KMS-11 (cell line): ENCODE measurements at regions not wholly inside any gene's neighbourhood (a gene's known extent, or its start where the extent isn't known, plus 50 kb on each side); places are given as distances from the start of the nearest gene placed in this dataset.

Experiments
- H2AFZ ChIP-seq: fragments of 200-600 bp; sonication (generic); 2 replicates; pipeline ENCODE4 v1.6.1; 2016; ENCODE audit warnings: antibody characterized with exemption, mixed run types, low read depth
- H3K27ac ChIP-seq: fragments of 200-600 bp; sonication (generic); 2 replicates; pipeline ENCODE4 v1.6.1; 2016; ENCODE audit warnings: mild to moderate bottlenecking, mixed run types
- H3K27me3 ChIP-seq: fragments of 200-600 bp; sonication (generic); 2 replicates; pipeline ENCODE4 v1.6.1; 2017; ENCODE audit warnings: mild to moderate bottlenecking, low read depth, mixed run types, moderate library complexity; ENCODE audit not compliant: insufficient read depth
- H3K36me3 ChIP-seq: fragments of 200-600 bp; sonication (generic); 2 replicates; pipeline ENCODE4 v1.6.1; 2017; ENCODE audit warnings: mild to moderate bottlenecking, mixed run types; ENCODE audit not compliant: insufficient read depth
- H3K4me1 ChIP-seq: fragments of 200-600 bp; sonication (generic); 2 replicates; pipeline ENCODE4 v1.6.1; 2016; ENCODE audit warnings: mild to moderate bottlenecking, low read depth, mixed run types; ENCODE audit not compliant: poor library complexity, severe bottlenecking
- H3K4me2 ChIP-seq: fragments of 200-600 bp; sonication (generic); 2 replicates; pipeline ENCODE4 v1.7.0; 2016; ENCODE audit warnings: mild to moderate bottlenecking, mixed run types
- H3K4me3 ChIP-seq: fragments of 200-600 bp; sonication (generic); IDR thresholded peaks from 2 replicates; pipeline ENCODE4 v1.6.1; 2017; ENCODE audit warnings: low read depth, low read length, mixed read lengths; ENCODE audit not compliant: insufficient read depth
- H3K79me2 ChIP-seq: fragments of 200-600 bp; sonication (generic); 2 replicates; pipeline ENCODE4 v1.6.1; 2016; ENCODE audit warnings: low read depth, mixed run types; ENCODE audit not compliant: insufficient read depth
- H3K9ac ChIP-seq: fragments of 200-600 bp; sonication (generic); 2 replicates; pipeline ENCODE4 v1.6.1; 2016; ENCODE audit warnings: mild to moderate bottlenecking, mixed run types
- H4K20me1 ChIP-seq: fragments of 200-600 bp; sonication (generic); 2 replicates; pipeline ENCODE4 v1.6.1; 2016; ENCODE audit warnings: mild to moderate bottlenecking, mixed run types; ENCODE audit not compliant: insufficient read depth
- TF ChIP-seq, protein P1 (sequence below): fragments of 200-600 bp; sonication (generic); conservative IDR thresholded peaks from 2 replicates; pipeline ENCODE4 v1.6.1; 2017; ENCODE audit warnings: low read depth, mild to moderate bottlenecking, antibody characterized with exemption, low read length, moderate library complexity, mixed read lengths

DNA sequence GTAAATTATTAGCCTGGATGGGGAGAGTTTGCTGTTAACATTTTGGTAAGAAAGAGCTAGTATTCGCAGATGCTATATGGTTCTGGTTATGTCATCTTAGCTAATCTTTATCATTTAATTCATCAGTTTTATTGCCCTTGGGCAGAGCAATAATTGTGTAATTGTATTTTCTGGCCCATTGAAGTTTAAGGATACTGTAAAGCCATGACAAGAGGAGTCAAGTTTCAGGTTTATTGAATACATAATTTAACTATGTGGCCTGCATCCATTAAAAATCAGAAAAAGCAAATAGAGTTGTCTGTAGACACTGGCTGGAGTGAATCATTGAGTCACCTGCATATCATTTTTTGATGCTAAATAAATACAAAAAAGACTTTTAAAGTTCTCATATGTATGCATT is 255.8 kb downstream of the PRELID2 start:
- Histone ChIP-seq H3K27ac (no peak overlapping the region), H3K4me1 (no peaks in the 10 kb centered on the region), H3K36me3 (no peaks in the 10 kb centered on the region), H3K27me3 (no peaks in the 10 kb centered on the region), H3K9ac (no peak overlapping the region), H3K4me3 (no peak overlapping the region), H3K4me2 (no peak overlapping the region), H3K79me2 (no peaks in the 10 kb centered on the region), H4K20me1 (no peaks in the 10 kb centered on the region), H2AFZ (no peak overlapping the region)
- TF ChIP-seq, protein P1, sequence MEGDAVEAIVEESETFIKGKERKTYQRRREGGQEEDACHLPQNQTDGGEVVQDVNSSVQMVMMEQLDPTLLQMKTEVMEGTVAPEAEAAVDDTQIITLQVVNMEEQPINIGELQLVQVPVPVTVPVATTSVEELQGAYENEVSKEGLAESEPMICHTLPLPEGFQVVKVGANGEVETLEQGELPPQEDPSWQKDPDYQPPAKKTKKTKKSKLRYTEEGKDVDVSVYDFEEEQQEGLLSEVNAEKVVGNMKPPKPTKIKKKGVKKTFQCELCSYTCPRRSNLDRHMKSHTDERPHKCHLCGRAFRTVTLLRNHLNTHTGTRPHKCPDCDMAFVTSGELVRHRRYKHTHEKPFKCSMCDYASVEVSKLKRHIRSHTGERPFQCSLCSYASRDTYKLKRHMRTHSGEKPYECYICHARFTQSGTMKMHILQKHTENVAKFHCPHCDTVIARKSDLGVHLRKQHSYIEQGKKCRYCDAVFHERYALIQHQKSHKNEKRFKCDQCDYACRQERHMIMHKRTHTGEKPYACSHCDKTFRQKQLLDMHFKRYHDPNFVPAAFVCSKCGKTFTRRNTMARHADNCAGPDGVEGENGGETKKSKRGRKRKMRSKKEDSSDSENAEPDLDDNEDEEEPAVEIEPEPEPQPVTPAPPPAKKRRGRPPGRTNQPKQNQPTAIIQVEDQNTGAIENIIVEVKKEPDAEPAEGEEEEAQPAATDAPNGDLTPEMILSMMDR = no peak

DNA sequence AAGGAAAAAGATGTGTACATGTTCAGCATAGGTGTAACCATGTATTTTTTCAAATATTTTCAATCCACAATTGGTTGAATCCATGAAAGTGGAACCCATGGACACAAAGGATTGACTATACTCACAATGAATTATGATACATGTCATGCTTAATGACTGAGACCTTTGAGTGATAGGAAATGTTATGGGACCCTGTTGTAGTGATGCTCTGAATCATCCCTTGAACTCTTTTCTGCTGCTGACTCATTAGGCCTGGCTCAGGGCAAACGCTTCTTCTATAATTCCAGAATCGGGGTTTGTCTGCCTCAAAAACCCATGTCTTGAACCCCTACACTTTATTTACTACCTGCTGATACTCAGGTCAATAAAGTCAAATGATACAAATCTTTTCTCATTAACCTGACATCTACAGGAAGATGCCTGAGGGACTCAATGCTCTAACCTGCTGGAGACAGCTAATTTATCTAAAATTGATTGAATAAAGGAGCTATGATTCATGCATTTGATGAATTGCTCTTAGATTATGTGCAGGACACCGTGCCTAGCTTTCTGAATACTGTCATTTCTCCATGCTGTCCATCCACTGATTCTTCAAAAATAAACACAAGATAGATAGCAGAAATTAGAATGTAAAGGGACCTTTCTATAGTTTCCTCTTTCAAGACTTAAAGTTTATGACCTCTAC is 260.1 kb downstream of the PRELID2 start:
- Histone ChIP-seq H4K20me1 (no peaks in the 10 kb centered on the region), H3K36me3 (no peaks in the 10 kb centered on the region), H3K4me3 (no peak overlapping the region), H3K79me2 (no peaks in the 10 kb centered on the region), H3K4me2 (no peak overlapping the region), H2AFZ (no peak overlapping the region), H3K27me3 (no peaks in the 10 kb centered on the region), H3K4me1 (no peaks in the 10 kb centered on the region), H3K27ac (no peak overlapping the region), H3K9ac (no peak overlapping the region)
- TF ChIP-seq, protein P1 = no peak

DNA sequence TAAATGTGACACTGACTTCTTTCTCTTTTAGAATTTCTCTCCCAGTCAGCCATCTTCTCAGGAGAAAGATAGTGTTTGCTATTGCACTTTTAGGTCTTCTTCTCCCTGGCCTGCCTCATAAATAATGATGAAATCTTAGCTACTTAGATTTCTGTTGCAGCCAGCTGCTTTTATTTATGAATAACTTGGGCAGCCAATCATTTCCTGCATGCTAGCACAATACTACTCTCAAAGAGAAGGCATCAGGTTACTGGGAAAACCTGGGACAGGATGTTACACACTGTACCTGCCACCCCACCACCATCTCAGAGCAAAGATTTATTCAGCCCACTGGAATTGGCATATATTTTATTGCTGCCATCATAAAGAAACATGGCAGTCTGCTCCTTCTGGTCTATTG is 266.6 kb downstream of the PRELID2 start:
- no peaks in the 10 kb centered on the region for H3K79me2 ChIP-seq
- H3K27me3 ChIP-seq = no peaks in the 10 kb centered on the region
- H3K27ac ChIP-seq = no peak overlapping the region
- no peaks in the 10 kb centered on the region for H3K36me3 ChIP-seq
- no peaks in the 10 kb centered on the region for H3K4me1 ChIP-seq
- no peaks in the 10 kb centered on the region for H4K20me1 ChIP-seq
- H3K4me2 ChIP-seq = no peak overlapping the region
- no peak overlapping the region for H3K4me3 ChIP-seq
- no peak overlapping the region for H2AFZ ChIP-seq
- TF ChIP-seq, protein P1 = no peak
- no peak overlapping the region for H3K9ac ChIP-seq

DNA sequence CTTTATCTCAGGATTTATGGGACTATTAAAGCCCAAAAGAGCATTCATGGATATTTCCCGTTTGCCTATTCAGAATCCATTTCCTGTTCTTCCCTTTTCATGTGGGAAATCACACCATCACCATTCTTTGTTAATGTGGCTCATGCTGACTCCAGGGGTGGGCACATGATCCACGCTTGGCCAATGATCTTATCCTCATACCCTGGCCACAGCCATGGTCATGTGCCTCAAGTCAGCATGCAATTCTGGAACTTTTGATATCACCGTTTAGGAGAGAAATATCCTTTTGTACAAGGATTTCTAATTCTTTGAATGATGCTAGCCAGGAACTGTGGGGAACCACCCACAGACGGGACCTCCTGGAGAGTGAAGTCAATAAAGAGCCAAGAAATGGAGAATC is 272.2 kb downstream of the PRELID2 start:
- TF ChIP-seq, protein P1 = no peak
- Histone ChIP-seq H3K4me2 (no peak overlapping the region), H3K4me3 (no peak overlapping the region), H3K27ac (no peak overlapping the region), H3K9ac (no peak overlapping the region), H3K27me3 (no peaks in the 10 kb centered on the region), H3K79me2 (no peaks in the 10 kb centered on the region), H4K20me1 (no peaks in the 10 kb centered on the region), H3K36me3 (no peaks in the 10 kb centered on the region), H2AFZ (no peak overlapping the region), H3K4me1 (no peaks in the 10 kb centered on the region)
